HL-60 (cell line): ENCODE measurements at regions not wholly inside any gene's neighbourhood (a gene's known extent, or its start where the extent isn't known, plus 50 kb on each side); places are given as distances from the start of the nearest gene placed in this dataset.

Experiments
- POLR2AphosphoS5 ChIP-seq: IDR thresholded peaks from 2 replicates; pipeline ENCODE4 v1.6.1; 2012; ENCODE audit warnings: low read depth
- SPI1 ChIP-seq: IDR thresholded peaks from 2 replicates; pipeline ENCODE4 v1.6.1; 2012; ENCODE audit warnings: low read depth, mild to moderate bottlenecking, borderline replicate concordance
- TF ChIP-seq, protein P1 (sequence below): IDR thresholded peaks from one replicate; pipeline ENCODE4 v1.5.1; 2011; ENCODE audit warnings: low read length, control low read depth, inconsistent platforms; ENCODE audit not compliant: insufficient read depth

DNA sequence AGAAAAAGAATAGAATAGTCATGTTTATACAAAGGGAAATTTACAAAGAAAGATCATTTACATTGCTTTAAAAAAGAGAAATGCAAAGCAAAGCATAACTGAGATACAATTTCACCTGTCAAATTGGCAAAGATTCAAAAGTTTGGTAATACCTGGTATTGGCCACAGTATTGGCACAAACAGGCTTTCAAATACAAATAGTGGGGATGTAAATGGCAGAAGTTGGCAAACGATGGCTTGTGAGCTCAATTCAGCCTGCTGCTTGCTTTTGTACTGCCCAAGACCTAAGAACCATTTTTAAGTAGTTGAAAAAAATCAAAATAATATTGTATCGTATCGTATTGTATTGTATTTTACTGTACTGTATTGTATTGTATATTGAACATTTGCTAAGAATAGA is 194.5 kb upstream of the JAG1 start:
- TF ChIP-seq SPI1 (no peak), POLR2AphosphoS5 (no peak)
- TF ChIP-seq, protein P1, sequence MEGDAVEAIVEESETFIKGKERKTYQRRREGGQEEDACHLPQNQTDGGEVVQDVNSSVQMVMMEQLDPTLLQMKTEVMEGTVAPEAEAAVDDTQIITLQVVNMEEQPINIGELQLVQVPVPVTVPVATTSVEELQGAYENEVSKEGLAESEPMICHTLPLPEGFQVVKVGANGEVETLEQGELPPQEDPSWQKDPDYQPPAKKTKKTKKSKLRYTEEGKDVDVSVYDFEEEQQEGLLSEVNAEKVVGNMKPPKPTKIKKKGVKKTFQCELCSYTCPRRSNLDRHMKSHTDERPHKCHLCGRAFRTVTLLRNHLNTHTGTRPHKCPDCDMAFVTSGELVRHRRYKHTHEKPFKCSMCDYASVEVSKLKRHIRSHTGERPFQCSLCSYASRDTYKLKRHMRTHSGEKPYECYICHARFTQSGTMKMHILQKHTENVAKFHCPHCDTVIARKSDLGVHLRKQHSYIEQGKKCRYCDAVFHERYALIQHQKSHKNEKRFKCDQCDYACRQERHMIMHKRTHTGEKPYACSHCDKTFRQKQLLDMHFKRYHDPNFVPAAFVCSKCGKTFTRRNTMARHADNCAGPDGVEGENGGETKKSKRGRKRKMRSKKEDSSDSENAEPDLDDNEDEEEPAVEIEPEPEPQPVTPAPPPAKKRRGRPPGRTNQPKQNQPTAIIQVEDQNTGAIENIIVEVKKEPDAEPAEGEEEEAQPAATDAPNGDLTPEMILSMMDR: no peak
